Activated T-cell treated with anti-CD3 and anti-CD28 coated beads for 48 hours (primary cell): ENCODE measurements at regions not wholly inside any gene's neighbourhood (a gene's known extent, or its start where the extent isn't known, plus 50 kb on each side); places are given as distances from the start of the nearest gene placed in this dataset.

Experiments
- DNase-seq: peaks from one replicate; pipeline ENCODE4 v3.0.0-alpha.2; 2020; ENCODE audit warnings: low read depth

- DNase-seq = no peak
Observed at GRCh38 chr16:13393816-13394215, 492.4 kb downstream of the SHISA9 start.

GRCh38 chr16:13394488-13394887 is 493.1 kb downstream of the SHISA9 start:
- DNase-seq = no peak

GRCh38 chr16:13397126-13397525 is 495.7 kb downstream of the SHISA9 start:
- DNase-seq = no peak

GRCh38 chr16:13401641-13402040 is 500.2 kb downstream of the SHISA9 start:
- no peak for DNase-seq

- DNase-seq = no peak
Observed at GRCh38 chr16:13402601-13403000, 501.2 kb downstream of the SHISA9 start.

- no peak for DNase-seq
Observed at GRCh38 chr16:13403326-13403725, 501.9 kb downstream of the SHISA9 start.

- DNase-seq = no peak
Observed at GRCh38 chr16:13414154-13414553, 505.8 kb upstream of the ERCC4 start.

- DNase-seq = no peak
Observed at GRCh38 chr16:13419589-13419988, 500.4 kb upstream of the ERCC4 start.

- DNase-seq = no peak
Observed at GRCh38 chr16:13421726-13422125, 498.2 kb upstream of the ERCC4 start.

GRCh38 chr16:13425836-13426235 is 494.1 kb upstream of the ERCC4 start:
- no peak for DNase-seq

- DNase-seq = no peak
Observed at GRCh38 chr16:13426269-13426668, 493.7 kb upstream of the ERCC4 start.

GRCh38 chr16:13426736-13427135 is 493.2 kb upstream of the ERCC4 start:
- no peak for DNase-seq

- DNase-seq = no peak
Observed at GRCh38 chr16:13427943-13428342, 492.0 kb upstream of the ERCC4 start.

- no peak for DNase-seq
Observed at GRCh38 chr16:13429416-13429815, 490.5 kb upstream of the ERCC4 start.

GRCh38 chr16:13435415-13435814 is 484.5 kb upstream of the ERCC4 start:
- no peak for DNase-seq

- no peak for DNase-seq
Observed at GRCh38 chr16:13435873-13436474, 484.0 kb upstream of the ERCC4 start.

GRCh38 chr16:13436641-13437412 is 483.1 kb upstream of the ERCC4 start:
- no peak for DNase-seq

- no peak for DNase-seq
Observed at GRCh38 chr16:13437413-13437795, 482.6 kb upstream of the ERCC4 start.

- DNase-seq = no peak
Observed at GRCh38 chr16:13438064-13438463, 481.9 kb upstream of the ERCC4 start.

- no peak for DNase-seq
Observed at GRCh38 chr16:13439766-13440165, 480.2 kb upstream of the ERCC4 start.

- no peak for DNase-seq
Observed at GRCh38 chr16:13441675-13442074, 478.3 kb upstream of the ERCC4 start.

- no peak for DNase-seq
Observed at GRCh38 chr16:13448346-13448745, 471.6 kb upstream of the ERCC4 start.

- DNase-seq = no peak
Observed at GRCh38 chr16:13453325-13453724, 466.6 kb upstream of the ERCC4 start.
